Spleen (tissue), 7 donors: ENCODE measurements at regions not wholly inside any gene's neighbourhood (a gene's known extent, or its start where the extent isn't known, plus 50 kb on each side); places are given as distances from the start of the nearest gene placed in this dataset.

ENCODE experiments used
- POLR2A ChIP-seq, 3 donors: fragments of 450-650 bp; IDR thresholded peaks; one replicate each; pipeline ENCODE4 v1.5.1; 2017; ENCODE audit warnings: antibody characterized with exemption in 3 of 3, mild to moderate bottlenecking in 1 of 3
- TF ChIP-seq, protein P1 (sequence below), 11 experiments: fragments of 200-600 bp in 7 of 11; fragments of 450-650 bp in 4 of 11; sonication (generic) in 4 of 11; IDR thresholded peaks in 8 of 11; conservative IDR thresholded peaks in 3 of 11; 1 replicate in 7 of 11; 2 replicates in 4 of 11; pipeline versions ENCODE4 v1.4.0 to v1.8.0; 2016 to 2021; ENCODE audit warnings: antibody characterized with exemption in 11 of 11, inconsistent platforms in 4 of 11, mild to moderate bottlenecking in 1 of 11
- donor health status: DM: no; HTN: no; CAD: no; lungs with moderate emphysema.
- donor health status: DM: no; HTN: no; CAD: no.
- donor health status: DM: no; HTN: no; CAD: no.

GRCh38 chr2:7368211-7368610, 451.0 kb downstream of the RNF144A start:
- TF ChIP-seq, protein P1, sequence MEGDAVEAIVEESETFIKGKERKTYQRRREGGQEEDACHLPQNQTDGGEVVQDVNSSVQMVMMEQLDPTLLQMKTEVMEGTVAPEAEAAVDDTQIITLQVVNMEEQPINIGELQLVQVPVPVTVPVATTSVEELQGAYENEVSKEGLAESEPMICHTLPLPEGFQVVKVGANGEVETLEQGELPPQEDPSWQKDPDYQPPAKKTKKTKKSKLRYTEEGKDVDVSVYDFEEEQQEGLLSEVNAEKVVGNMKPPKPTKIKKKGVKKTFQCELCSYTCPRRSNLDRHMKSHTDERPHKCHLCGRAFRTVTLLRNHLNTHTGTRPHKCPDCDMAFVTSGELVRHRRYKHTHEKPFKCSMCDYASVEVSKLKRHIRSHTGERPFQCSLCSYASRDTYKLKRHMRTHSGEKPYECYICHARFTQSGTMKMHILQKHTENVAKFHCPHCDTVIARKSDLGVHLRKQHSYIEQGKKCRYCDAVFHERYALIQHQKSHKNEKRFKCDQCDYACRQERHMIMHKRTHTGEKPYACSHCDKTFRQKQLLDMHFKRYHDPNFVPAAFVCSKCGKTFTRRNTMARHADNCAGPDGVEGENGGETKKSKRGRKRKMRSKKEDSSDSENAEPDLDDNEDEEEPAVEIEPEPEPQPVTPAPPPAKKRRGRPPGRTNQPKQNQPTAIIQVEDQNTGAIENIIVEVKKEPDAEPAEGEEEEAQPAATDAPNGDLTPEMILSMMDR (IDR thresholded peaks at IDR 0.05 in 8 of 11, conservative IDR thresholded peaks at IDR 0.05 in 3 of 11), result no peak
- TF ChIP-seq POLR2A (IDR thresholded peaks at IDR 0.05), result no peak
